GM13976 (cell line): ENCODE measurements at regions not wholly inside any gene's neighbourhood (a gene's known extent, or its start where the extent isn't known, plus 50 kb on each side); places are given as distances from the start of the nearest gene placed in this dataset.

Source experiments
- DNase-seq: peaks from one replicate; pipeline ENCODE4 v3.0.0; 2012; ENCODE audit warnings: low spot score
- CTCF ChIP-seq: IDR thresholded peaks from 2 replicates; pipeline ENCODE4 v1.5.1; 2012; ENCODE audit warnings: borderline replicate concordance, mild to moderate bottlenecking; ENCODE audit not compliant: insufficient read depth; ENCODE audit errors: extremely low read depth, missing control alignments, control extremely low read depth
- in situ Hi-C: fragments of 300-500 bp; cut with MboI; formaldehyde crosslinking; loops from one replicate; pipeline ENCODE4 v1.12.0; 2022; ENCODE audit warnings: low sequenced_read_pairs, mixed read lengths, inconsistent platforms; ENCODE audit not compliant: unreplicated experiment

- DNase-seq, result no peak
- in situ Hi-C loops, result no loop called here
- TF ChIP-seq CTCF, result no peak
Observed at GRCh38 chr12:114955414-114956014, 271.5 kb upstream of the TBX3 start.

DNA sequence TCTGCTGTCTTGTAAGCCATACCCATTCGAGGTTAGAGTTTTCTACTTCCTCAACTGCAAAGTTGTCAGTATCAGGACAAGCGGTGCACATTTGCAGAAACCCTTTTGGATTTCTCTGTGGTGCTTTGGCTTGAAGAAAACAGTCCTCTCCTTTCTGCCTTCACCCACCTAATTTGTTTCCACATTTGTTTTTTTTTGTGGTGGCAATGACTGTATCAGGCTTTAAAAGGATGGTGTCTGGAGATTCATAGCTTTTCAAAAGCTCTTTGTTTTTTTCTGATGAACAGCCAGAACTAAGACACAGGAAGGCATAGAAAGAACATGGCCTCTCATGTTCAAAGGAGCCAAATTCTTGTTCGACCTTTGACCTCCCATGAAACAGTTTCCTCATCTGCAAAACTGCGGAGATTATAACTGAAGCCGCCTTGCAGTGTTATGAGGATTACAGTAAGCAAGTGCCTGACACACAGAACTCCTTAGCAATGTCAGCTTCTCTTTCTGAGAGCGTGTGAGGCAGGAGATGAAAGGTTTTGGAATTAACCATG is 270.6 kb upstream of the TBX3 start:
- no peak for TF ChIP-seq CTCF
- DNase-seq, result no peak
- in situ Hi-C loops, result no loop called here

DNA sequence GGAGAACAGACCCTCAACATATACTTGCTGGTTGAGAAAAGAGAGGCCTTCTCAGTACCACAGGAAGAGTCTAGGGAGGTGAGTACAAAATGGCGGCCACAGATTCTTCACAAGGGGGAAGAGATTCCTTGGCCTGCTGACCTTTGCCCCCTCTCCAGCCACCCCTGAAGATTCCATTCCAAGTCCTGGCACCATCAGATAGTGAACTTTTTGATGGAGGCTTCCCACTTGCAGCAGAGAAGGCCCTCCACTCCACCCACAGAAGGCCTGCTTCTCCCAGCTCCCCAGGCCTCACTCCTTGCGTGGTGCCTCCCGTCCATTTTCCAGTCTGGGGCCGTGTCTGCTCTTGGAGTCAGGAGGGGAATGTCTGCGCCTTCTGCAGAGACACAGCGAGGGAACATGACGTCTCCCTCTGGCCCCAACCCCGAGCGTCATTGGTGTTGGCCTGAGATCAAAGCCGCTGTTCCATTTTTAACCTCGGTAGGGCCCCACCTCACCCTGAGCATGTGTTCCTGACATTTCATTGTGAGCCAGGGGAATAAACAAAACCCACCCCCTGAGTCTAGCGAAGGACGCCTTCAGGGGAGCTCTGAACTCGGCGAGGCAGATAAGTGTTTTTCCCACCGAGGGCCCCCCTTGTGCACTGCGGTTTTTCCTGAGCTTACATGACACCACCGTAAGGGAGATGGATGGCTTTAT is 268.7 kb upstream of the TBX3 start:
- no peak for TF ChIP-seq CTCF
- in situ Hi-C loops, result no loop called here
- DNase-seq, result no peak

DNA sequence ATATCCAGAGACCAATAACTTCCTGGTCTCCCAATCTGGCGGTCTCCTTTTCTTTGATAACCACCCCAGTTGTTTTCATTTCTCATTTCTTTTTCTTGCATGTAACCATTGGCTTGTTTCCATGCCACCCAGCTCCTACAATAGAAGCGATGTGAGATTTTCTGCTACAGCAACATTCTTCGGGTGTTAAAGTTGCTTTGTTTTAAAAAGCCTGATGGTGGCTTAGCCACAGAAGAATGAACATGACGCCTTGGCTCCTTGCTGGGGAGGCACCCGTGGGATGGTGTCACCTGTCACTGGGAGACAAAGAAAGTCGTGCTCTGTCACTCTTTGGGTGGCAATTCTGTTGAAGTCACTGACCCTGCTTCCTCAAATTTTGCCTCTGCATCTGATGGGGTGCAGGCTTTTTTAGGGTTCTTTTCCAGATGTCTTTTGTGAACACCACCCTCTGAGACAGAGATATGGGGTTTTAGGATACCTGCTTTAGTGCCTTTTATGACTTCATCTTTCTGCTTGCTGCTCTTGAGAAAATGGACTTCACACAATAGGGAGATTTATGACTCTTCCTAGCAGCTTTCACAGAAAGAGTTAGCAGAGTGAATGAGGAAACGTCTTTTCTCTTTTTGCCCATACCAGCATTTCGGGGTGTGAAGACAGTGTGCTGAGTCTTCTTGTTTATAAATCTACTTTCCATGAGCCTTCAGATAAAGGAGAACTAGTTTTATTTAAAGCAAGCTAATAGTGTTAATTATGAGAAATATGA is 265.3 kb upstream of the TBX3 start:
- no peak for DNase-seq
- TF ChIP-seq CTCF, result no peak
- in situ Hi-C loops, result no loop called here

DNA sequence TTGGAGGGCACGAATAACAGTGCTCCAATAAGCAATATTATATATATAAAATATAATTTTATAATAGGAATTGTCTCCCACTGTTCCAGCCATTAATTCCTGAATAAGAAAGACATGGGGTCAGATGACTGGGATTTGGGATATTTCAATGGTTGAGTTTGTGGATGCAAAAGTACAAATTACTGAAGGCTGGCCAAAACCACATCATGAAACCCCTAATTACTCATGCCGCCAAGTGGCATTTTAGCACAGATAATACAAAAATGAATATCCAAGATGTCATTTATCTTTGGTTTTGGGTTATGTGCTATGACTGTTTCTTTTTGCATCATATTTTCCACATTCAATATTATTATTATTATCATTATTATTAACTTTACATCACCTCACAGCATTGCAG is 261.4 kb upstream of the TBX3 start:
- TF ChIP-seq CTCF, result no peak
- in situ Hi-C loops, result no loop called here

GRCh38 chr12:114944736-114945135 is 260.8 kb upstream of the TBX3 start:
- TF ChIP-seq CTCF, result no peak
- no peak for DNase-seq
- in situ Hi-C loops, result no loop called here

More for the DNA sequence above, 261.4 kb upstream of the TBX3 start:
- DNase-seq, result no peak
